Activated CD4-positive, alpha-beta T cell treated with anti-CD3 and anti-CD28 coated beads for 36 hours (primary cell): ENCODE measurements at regions not wholly inside any gene's neighbourhood (a gene's known extent, or its start where the extent isn't known, plus 50 kb on each side); places are given as distances from the start of the nearest gene placed in this dataset.

Source experiments
- ATAC-seq: fragments of 200-7000 bp; cut with Tn5 transposase; one replicate; pipeline ENCODE4 v1.10.0; 2021; ENCODE audit warnings: mild to moderate bottlenecking, moderate library complexity
- CTCF ChIA-PET: fragments of 350-600 bp; sonication (Branson Sonifier 250); formaldehyde crosslinking; loops from one replicate; lab custom pipeline; 2021; ENCODE audit warnings: antibody characterized with exemption; lab: Charles Lee
- POLR2A ChIA-PET: fragments of 350-600 bp; sonication (Branson Sonifier 250); formaldehyde crosslinking; loops from one replicate; lab custom pipeline; 2021; ENCODE audit warnings: antibody characterized with exemption, inconsistent platforms; lab: Charles Lee
- DNase-seq: peaks from one replicate; pipeline ENCODE4 v3.0.0-alpha.2; 2020
- H3K27ac Mint-ChIP-seq: one replicate; pipeline ENCODE4 v1.8.0; 2021; ENCODE audit warnings: mixed read lengths
- H3K27me3 Mint-ChIP-seq: one replicate; pipeline ENCODE4 v1.8.0; 2021; ENCODE audit warnings: mixed read lengths
- H3K36me3 Mint-ChIP-seq: one replicate; pipeline ENCODE4 v1.8.0; 2021; ENCODE audit warnings: low read depth, mixed read lengths
- H3K4me1 Mint-ChIP-seq: one replicate; pipeline ENCODE4 v1.8.0; 2021; ENCODE audit warnings: mixed read lengths
- H3K4me3 Mint-ChIP-seq: one replicate; pipeline ENCODE4 v1.8.0; 2021; ENCODE audit warnings: mild to moderate bottlenecking, moderate library complexity, mixed read lengths
- H3K9me3 Mint-ChIP-seq: one replicate; pipeline ENCODE4 v1.8.0; 2021; ENCODE audit warnings: low read depth, mixed read lengths
- intact Hi-C, 2 experiments: fragments of 100-400 bp; cut with DNase I in 1 of 2; cut with micrococcal nuclease in 1 of 2; formaldehyde crosslinking; loops; one replicate each; pipeline versions ENCODE4 v1.14.2 to v1.15.1; 2022 to 2024; cut with DNase I, micrococcal nuclease

DNA sequence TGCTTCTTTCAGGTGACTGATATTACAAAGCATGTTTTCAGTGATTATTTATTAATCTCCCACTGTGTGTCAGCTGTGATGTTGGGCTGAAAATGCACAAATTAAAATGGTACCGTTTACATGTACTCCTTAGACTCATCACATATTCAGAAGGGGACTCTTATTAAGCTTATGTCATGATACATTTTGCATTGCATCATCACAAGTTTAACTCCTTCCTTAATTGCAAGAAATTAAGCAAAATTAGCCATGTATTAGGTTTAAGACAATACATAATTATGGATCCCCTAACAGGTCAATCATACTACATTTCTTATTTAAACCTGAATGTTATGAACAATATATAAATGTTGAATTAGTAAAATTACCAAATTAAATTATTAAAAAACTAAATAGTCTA lies 899.1 kb downstream of the TMEM182 start:
- no peak overlapping the region for H3K4me3 Mint-ChIP-seq

DNA sequence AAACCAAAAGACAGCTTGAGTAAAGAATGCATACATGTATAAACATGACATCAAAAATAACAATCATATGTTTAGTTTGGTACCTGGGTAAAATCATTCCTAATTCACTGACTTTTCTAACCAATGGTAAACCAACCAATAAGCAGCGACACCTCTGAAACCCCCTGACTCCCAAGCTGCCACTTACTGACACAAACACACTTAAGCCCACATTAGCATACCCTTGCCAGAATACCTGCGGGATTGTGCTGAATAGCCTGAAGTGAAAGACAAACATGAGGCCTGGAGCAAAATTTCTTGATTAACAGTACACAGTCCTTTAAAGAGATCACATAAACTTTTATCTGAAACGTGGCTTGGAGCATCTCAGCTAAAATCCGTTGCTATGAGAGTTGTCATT lies 902.9 kb downstream of the TMEM182 start:
- ATAC-seq = no peak
- Mint-ChIP-seq H3K27me3 (no peaks in the 10 kb centered on the region), H3K27ac (no peak overlapping the region), H3K4me3 (no peak overlapping the region), H3K36me3 (no peaks in the 10 kb centered on the region), H3K4me1 (no peaks in the 10 kb centered on the region), H3K9me3 (peaks cover 2% of the 10 kb centered on the region)
- intact Hi-C loops = no loop called here
- ChIA-PET POLR2A (no interaction called here), CTCF (no interaction called here)
- DNase-seq = no peak

More for the DNA sequence above, 899.1 kb downstream of the TMEM182 start:
- no peak overlapping the region for H3K27ac Mint-ChIP-seq
- ATAC-seq (no peak), DNase-seq (no peak)
- intact Hi-C loops = no loop called here
- H3K9me3 Mint-ChIP-seq = peaks cover 4% of the 10 kb centered on the region
- CTCF ChIA-PET = no interaction called here
- H3K4me1 Mint-ChIP-seq = no peaks in the 10 kb centered on the region
- no peaks in the 10 kb centered on the region for H3K36me3 Mint-ChIP-seq
- H3K27me3 Mint-ChIP-seq = no peaks in the 10 kb centered on the region
- POLR2A ChIA-PET = no interaction called here

DNA sequence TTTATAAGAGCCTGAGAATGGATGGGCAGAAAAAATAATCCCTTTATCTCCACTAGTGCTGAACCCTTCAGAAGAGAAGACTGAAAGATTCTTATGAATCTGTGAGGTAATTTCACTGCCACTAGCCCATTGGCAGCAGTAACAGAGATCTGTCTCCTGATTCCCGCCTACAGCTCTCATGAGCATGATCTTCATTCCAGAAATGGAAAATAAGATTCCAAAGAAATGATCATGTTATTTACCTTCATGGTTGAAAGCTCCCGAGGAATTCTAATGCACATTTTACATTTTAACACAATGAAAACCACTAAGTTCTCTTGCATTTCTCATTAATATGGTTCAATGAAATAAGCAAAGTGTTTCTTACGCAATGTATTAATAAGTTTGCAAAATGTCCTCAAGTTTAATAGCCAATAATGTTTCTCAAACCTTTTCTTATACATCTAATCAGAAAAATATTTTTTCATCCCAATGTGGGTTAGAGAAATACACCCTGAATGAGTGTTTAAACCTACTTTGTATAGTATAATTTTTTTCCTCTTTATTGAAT lies 905.6 kb downstream of the TMEM182 start:
- POLR2A ChIA-PET = no interaction called here
- no peak for ATAC-seq
- H3K27ac Mint-ChIP-seq = no peak overlapping the region
- intact Hi-C loops = no loop called here
- CTCF ChIA-PET = no interaction called here
- H3K27me3 Mint-ChIP-seq = no peaks in the 10 kb centered on the region
- no peak overlapping the region for H3K4me3 Mint-ChIP-seq
- no peak for DNase-seq
- H3K36me3 Mint-ChIP-seq = no peaks in the 10 kb centered on the region
- H3K4me1 Mint-ChIP-seq = no peaks in the 10 kb centered on the region
- no peaks in the 10 kb centered on the region for H3K9me3 Mint-ChIP-seq

DNA sequence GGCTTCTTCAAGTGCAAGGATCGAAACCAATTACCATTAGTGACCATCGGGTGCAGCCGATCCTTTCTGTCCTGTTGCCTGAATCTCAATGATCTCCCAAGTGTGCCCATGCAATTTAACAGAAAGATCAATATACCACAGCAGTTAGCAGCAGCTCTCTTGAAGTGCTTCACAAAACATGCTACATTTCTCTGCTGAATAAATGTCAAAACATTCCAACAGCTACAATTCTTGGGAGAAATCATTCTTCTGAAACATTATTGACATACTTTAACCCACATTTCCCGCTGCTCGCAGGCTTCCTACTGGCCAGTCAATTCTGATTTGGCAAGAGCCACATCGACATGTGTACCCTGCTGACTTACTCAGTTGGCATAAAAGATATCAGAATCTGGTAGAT lies 907.7 kb downstream of the TMEM182 start:
- DNase-seq (no peak), ATAC-seq (no peak)
- POLR2A ChIA-PET = no interaction called here
- intact Hi-C loops = no loop called here
- Mint-ChIP-seq H3K36me3 (no peaks in the 10 kb centered on the region), H3K27ac (no peak overlapping the region), H3K9me3 (no peaks in the 10 kb centered on the region), H3K27me3 (no peaks in the 10 kb centered on the region), H3K4me1 (no peaks in the 10 kb centered on the region), H3K4me3 (no peak overlapping the region)
- CTCF ChIA-PET = no interaction called here
